Islet of Langerhans (tissue), 1 donor: ENCODE measurements at regions not wholly inside any gene's neighbourhood (a gene's known extent, or its start where the extent isn't known, plus 50 kb on each side); places are given as distances from the start of the nearest gene placed in this dataset.

Source experiments
- FAIRE-seq: peaks from one replicate; lab custom pipeline; 2011; peaks lifted over from hg19 to GRCh38; lab: Jason Lieb, UNC

DNA sequence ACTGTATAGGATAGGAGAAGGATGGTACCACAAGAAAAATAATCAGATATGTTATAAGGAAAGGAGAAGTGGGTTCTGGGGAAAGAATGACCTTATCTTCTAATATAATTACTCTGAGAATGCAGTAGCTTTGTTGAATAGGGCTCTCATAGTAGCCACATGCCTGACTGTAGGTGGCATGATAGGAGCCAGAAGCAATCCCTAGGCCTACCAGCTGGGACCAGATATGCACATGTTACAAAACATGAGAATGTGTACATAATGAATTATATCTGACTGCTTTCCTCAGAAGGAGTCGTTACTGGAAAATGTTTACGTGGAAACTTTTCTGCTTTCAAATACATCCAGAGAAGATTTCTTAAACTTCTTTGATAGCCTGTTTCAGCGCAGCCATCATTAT lies 53.2 kb upstream of the FAM3C start:
- no peak for FAIRE-seq

DNA sequence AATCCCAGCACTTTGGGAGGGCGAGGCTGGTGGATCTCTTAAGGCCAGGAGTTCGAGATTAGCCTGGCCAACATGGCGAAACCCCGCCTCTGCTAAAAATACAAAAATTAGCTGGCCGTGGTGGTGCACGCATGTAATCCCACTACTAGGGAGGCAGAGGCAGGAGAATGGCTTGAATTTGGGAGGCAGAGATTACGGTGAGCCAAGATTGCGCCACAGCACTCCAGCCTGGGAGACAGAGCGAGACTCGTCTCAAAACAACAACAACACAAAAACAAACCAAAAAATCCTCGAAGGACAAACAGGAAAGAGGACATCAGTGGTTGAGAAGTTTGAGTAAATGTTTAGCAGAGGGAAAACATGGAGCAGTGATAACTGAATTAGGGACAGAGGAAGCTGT lies 52.3 kb upstream of the FAM3C start:
- no peak for FAIRE-seq

DNA sequence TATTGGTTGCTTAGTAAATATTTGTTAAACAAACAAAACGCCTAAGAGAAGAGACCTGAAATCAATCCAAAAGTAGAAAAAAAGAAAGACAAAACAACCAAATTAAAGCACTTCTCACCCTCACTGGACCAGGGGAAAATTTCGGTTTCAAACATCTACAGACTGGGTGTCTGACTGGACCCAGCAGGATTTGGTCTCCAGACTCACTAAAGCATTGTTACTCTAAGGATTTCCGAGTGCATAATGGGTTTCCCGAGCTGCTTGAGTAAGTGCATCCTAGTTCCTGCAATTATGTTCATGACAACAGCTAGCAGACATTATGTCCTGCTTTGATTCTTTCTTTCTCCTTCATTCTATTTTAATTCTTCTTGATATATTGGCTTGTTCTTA lies 51.8 kb upstream of the FAM3C start:
- FAIRE-seq, result no peak

DNA sequence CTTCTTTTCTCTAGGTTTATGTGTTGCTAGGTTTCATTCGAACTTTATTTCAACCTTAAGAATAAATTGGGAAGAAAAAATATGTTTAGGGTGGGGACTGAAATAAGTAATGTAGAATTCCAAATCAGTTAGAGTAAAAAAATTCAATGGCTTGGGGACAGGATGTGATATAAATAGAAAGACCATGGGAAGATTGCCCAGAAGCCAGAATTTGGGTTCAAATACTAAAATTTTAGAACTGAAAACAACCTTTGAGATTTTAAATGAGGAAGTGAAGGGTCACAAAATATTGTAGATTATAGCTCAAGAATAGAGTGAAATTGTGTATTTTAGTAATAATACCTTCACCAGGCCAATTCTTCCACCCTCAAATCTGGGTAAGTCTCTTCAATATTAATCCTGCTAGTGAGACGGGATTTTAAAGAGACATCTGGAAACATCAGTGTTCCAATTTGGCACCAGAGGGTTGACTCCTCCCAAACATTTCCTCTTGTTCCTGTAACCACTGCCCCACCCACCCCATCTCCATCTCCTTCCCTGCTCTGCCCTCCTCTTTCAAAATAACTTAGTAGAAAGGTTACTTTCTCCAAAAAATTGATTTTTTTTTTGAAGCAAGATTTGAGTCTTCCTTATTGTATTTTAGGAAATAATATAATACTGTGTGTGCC lies 51.3 kb upstream of the FAM3C start:
- no peak for FAIRE-seq

DNA sequence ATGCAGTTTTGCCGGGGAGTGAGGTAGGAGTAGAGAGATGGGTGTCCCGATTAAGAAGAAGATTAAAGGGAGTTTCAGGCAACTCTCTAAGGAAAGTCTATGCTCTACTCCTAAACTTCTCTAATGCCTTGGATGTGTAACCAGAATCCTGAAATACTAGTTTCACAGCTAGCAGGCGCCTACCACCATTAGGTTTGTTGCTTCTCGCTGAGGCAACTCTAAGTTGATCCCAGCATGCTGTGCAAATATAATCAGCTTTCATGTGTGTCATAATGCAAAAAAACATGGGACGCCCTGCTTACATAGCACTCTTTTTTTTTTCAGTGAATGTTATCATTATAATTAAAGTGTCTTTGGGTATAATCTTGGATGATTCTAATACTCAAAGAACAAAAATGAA lies 50.4 kb upstream of the FAM3C start:
- FAIRE-seq, result no peak
